GM23338 (cell line): ENCODE measurements at regions not wholly inside any gene's neighbourhood (a gene's known extent, or its start where the extent isn't known, plus 50 kb on each side); places are given as distances from the start of the nearest gene placed in this dataset.

Experiments used
- ATAC-seq: fragments of 200-7000 bp; cut with Tn5 transposase; 3 replicates; pipeline ENCODE4 v1.9.1; 2020
- DNase-seq: peaks from one replicate; pipeline ENCODE4 v3.0.0-alpha.2; 2015; ENCODE audit warnings: low spot score
- H2AFZ ChIP-seq: fragments of 200-600 bp; sonication (generic); 2 replicates; pipeline ENCODE4 v1.8.0; 2016; ENCODE audit warnings: antibody characterized with exemption, mild to moderate bottlenecking, moderate library complexity
- H3F3A ChIP-seq: fragments of 200-600 bp; sonication (generic); replicated peaks from 2 replicates; pipeline ENCODE4 v1.8.0; 2017; ENCODE audit warnings: antibody characterized with exemption, mixed run types, low read depth
- H3K27ac ChIP-seq: fragments of 200-600 bp; sonication (generic); 2 replicates; pipeline ENCODE4 v1.6.1; 2016; ENCODE audit warnings: low read depth
- H3K27me3 ChIP-seq: fragments of 200-600 bp; sonication (generic); 2 replicates; pipeline ENCODE4 v1.8.0; 2016; ENCODE audit warnings: mild to moderate bottlenecking, mixed run types, moderate library complexity; ENCODE audit not compliant: insufficient read depth
- H3K36me3 ChIP-seq: fragments of 200-600 bp; sonication (generic); 2 replicates; pipeline ENCODE4 v1.8.0; 2016; ENCODE audit warnings: mild to moderate bottlenecking; ENCODE audit not compliant: insufficient read depth
- H3K4me1 ChIP-seq: fragments of 200-600 bp; sonication (generic); 2 replicates; pipeline ENCODE4 v1.8.0; 2016; ENCODE audit warnings: mild to moderate bottlenecking, moderate library complexity; ENCODE audit not compliant: insufficient read depth
- H3K4me2 ChIP-seq: fragments of 200-600 bp; sonication (generic); 2 replicates; pipeline ENCODE4 v1.7.1; 2017; ENCODE audit warnings: mixed run types
- H3K4me3 ChIP-seq: fragments of 200-600 bp; sonication (generic); 2 replicates; pipeline ENCODE4 v1.6.1; 2016; ENCODE audit warnings: mixed run types
- H3K79me2 ChIP-seq: fragments of 200-600 bp; sonication (generic); replicated peaks from 2 replicates; pipeline ENCODE4 v1.8.0; 2017; ENCODE audit warnings: mild to moderate bottlenecking; ENCODE audit not compliant: insufficient read depth
- H3K9me2 ChIP-seq: fragments of 200-600 bp; sonication (generic); 2 replicates; pipeline ENCODE4 v1.8.0; 2017; ENCODE audit not compliant: insufficient read depth
- H4K20me1 ChIP-seq: fragments of 200-600 bp; sonication (generic); replicated peaks from 2 replicates; pipeline ENCODE4 v1.8.0; 2017; ENCODE audit warnings: mild to moderate bottlenecking; ENCODE audit not compliant: insufficient read depth
- H3K27ac Mint-ChIP-seq: 2 replicates; pipeline ENCODE4 v1.8.0; 2020; ENCODE audit warnings: inconsistent platforms, mild to moderate bottlenecking, moderate library complexity, mixed read lengths
- H3K27me3 Mint-ChIP-seq: 3 replicates; pipeline ENCODE4 v1.8.0; 2022; ENCODE audit warnings: low read depth, mild to moderate bottlenecking, moderate library complexity, mixed read lengths, inconsistent platforms; ENCODE audit not compliant: insufficient read depth, poor library complexity
- H3K36me3 Mint-ChIP-seq: 3 replicates; pipeline ENCODE4 v1.8.0; 2021; ENCODE audit warnings: low read depth, mild to moderate bottlenecking, inconsistent platforms, moderate library complexity, mixed read lengths
- H3K4me1 Mint-ChIP-seq: 3 replicates; pipeline ENCODE4 v1.8.0; 2020; ENCODE audit warnings: mild to moderate bottlenecking, inconsistent platforms, mixed read lengths
- H3K4me3 Mint-ChIP-seq: 3 replicates; pipeline ENCODE4 v1.8.0; 2021; ENCODE audit warnings: moderate library complexity, mild to moderate bottlenecking, inconsistent platforms, mixed read lengths
- H3K9me3 Mint-ChIP-seq: 3 replicates; pipeline ENCODE4 v1.8.0; 2020; ENCODE audit warnings: moderate library complexity, mild to moderate bottlenecking, inconsistent platforms, mixed read lengths
- CREB1 ChIP-seq: fragments of 250-450 bp; sonication (Bioruptor Pico); IDR thresholded peaks from 2 replicates; pipeline ENCODE4 v1.5.0; 2020; ENCODE audit warnings: low read depth, mild to moderate bottlenecking, moderate library complexity
- EZH2 ChIP-seq: fragments of 200-600 bp; sonication (generic); IDR thresholded peaks from one replicate; pipeline ENCODE4 v1.8.0; 2017; ENCODE audit warnings: antibody characterized with exemption, mild to moderate bottlenecking, low read depth; ENCODE audit not compliant: unreplicated experiment
- EZH2phosphoT487 ChIP-seq: fragments of 200-600 bp; sonication (generic); IDR thresholded peaks from one replicate; pipeline ENCODE4 v1.8.1; 2018; ENCODE audit warnings: antibody characterized with exemption; ENCODE audit not compliant: unreplicated experiment
- JUNB ChIP-seq: IDR thresholded peaks from one replicate; pipeline ENCODE4 v1.6.1; 2016; ENCODE audit warnings: antibody characterized with exemption; ENCODE audit not compliant: unreplicated experiment
- NANOG ChIP-seq: IDR thresholded peaks from 2 replicates; pipeline ENCODE4 v1.6.1; 2016; ENCODE audit warnings: antibody characterized with exemption, borderline replicate concordance
- POLR2AphosphoS5 ChIP-seq: IDR thresholded peaks from 2 replicates; pipeline ENCODE4 v1.6.1; 2016; ENCODE audit warnings: antibody characterized with exemption, low read depth
- STAT1 ChIP-seq: IDR thresholded peaks from one replicate; pipeline ENCODE4 v1.6.1; 2016; ENCODE audit warnings: antibody characterized with exemption; ENCODE audit not compliant: unreplicated experiment
- ZNF114 ChIP-seq: fragments of 250-450 bp; sonication (Bioruptor Pico); IDR thresholded peaks from 2 replicates; pipeline ENCODE4 v1.5.0; 2020; ENCODE audit warnings: mild to moderate bottlenecking, moderate library complexity
- ZNF331 ChIP-seq: fragments of 250-450 bp; sonication (Bioruptor Pico); IDR thresholded peaks from 2 replicates; pipeline ENCODE4 v1.5.0; 2020; ENCODE audit warnings: low read depth, mild to moderate bottlenecking, moderate library complexity
- ZNF462 ChIP-seq: fragments of 250-450 bp; sonication (Bioruptor Pico); IDR thresholded peaks from 2 replicates; pipeline ENCODE4 v1.5.0; 2020; ENCODE audit warnings: mild to moderate bottlenecking, moderate library complexity
- TF ChIP-seq, protein P1 (sequence below): IDR thresholded peaks from 2 replicates; pipeline ENCODE4 v1.6.1; 2016; ENCODE audit warnings: antibody characterized with exemption
- TF ChIP-seq, protein P2 (sequence below), 2 experiments: fragments of 200-600 bp in 1 of 2; sonication (generic) in 1 of 2; conservative IDR thresholded peaks; 2 replicates each; pipeline versions ENCODE4 v1.5.1 to v1.6.1; 2016 to 2017; ENCODE audit warnings: antibody characterized with exemption in 2 of 2, low read depth in 2 of 2, mild to moderate bottlenecking in 2 of 2, moderate library complexity in 1 of 2
- TF ChIP-seq, protein P3 (sequence below): IDR thresholded peaks from one replicate; pipeline ENCODE4 v1.6.1; 2018; ENCODE audit warnings: antibody characterized with exemption; ENCODE audit not compliant: unreplicated experiment

DNA sequence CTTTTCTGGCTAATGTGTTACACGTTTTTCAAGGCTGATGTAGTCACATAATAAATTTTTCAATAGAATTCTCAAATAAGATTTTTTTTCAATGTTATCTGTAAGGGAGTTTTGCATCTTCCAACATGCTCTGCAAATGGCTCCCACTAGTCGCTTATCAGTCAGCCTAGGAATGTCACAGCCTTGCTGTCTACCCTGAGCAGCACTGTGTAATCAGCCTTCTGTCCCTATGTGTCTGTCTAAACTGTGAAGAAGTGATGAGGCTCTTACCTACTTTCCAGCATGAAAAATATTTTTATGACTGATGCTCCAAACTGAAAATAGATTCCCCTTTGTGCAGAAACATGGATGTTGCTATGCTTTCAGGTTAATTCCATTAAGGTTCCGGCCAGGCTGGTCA is 75.1 kb upstream of the FAM216B start:
- no peaks in the 10 kb centered on the region for H3K4me1 ChIP-seq
- peaks cover 4% of the 10 kb centered on the region; the same call in 1 of the 2 replicates for H3K9me2 ChIP-seq
- no peak overlapping the region for H3K4me3 Mint-ChIP-seq
- H3K36me3 ChIP-seq, result no peaks in the 10 kb centered on the region
- no peaks in the 10 kb centered on the region for H3K79me2 ChIP-seq
- H3K27me3 ChIP-seq, result no peaks in the 10 kb centered on the region
- H3F3A ChIP-seq, result no peaks in the 10 kb centered on the region
- H3K27ac ChIP-seq, result no peak overlapping the region
- H3K4me1 Mint-ChIP-seq, result 0 out of 3 replicates have a peak, but pooled peaks cover 2% of the 10 kb centered on the region
- H3K27me3 Mint-ChIP-seq, result no peaks in the 10 kb centered on the region
- no peak overlapping the region for H3K4me3 ChIP-seq
- H2AFZ ChIP-seq, result no peak overlapping the region
- no peaks in the 10 kb centered on the region for H3K36me3 Mint-ChIP-seq
- no peak overlapping the region for H3K27ac Mint-ChIP-seq
- no peaks in the 10 kb centered on the region for H4K20me1 ChIP-seq
- H3K9me3 Mint-ChIP-seq, result no peaks in the 10 kb centered on the region
- DNase-seq (no peak), ATAC-seq (no peak)
- H3K4me2 ChIP-seq, result no peak overlapping the region
- TF ChIP-seq STAT1, result no peak
- TF ChIP-seq ZNF331 (CRISPR knock-in tag), result no peak
- TF ChIP-seq EZH2phosphoT487, result no peak
- TF ChIP-seq, protein P1, sequence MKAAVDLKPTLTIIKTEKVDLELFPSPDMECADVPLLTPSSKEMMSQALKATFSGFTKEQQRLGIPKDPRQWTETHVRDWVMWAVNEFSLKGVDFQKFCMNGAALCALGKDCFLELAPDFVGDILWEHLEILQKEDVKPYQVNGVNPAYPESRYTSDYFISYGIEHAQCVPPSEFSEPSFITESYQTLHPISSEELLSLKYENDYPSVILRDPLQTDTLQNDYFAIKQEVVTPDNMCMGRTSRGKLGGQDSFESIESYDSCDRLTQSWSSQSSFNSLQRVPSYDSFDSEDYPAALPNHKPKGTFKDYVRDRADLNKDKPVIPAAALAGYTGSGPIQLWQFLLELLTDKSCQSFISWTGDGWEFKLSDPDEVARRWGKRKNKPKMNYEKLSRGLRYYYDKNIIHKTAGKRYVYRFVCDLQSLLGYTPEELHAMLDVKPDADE, result no peak
- TF ChIP-seq CREB1 (CRISPR knock-in tag), result no peak
- TF ChIP-seq, protein P2, sequence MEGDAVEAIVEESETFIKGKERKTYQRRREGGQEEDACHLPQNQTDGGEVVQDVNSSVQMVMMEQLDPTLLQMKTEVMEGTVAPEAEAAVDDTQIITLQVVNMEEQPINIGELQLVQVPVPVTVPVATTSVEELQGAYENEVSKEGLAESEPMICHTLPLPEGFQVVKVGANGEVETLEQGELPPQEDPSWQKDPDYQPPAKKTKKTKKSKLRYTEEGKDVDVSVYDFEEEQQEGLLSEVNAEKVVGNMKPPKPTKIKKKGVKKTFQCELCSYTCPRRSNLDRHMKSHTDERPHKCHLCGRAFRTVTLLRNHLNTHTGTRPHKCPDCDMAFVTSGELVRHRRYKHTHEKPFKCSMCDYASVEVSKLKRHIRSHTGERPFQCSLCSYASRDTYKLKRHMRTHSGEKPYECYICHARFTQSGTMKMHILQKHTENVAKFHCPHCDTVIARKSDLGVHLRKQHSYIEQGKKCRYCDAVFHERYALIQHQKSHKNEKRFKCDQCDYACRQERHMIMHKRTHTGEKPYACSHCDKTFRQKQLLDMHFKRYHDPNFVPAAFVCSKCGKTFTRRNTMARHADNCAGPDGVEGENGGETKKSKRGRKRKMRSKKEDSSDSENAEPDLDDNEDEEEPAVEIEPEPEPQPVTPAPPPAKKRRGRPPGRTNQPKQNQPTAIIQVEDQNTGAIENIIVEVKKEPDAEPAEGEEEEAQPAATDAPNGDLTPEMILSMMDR (conservative IDR thresholded peaks at IDR 0.05; ENCODE audit: low read depth in 2 of 2), result no peak
- TF ChIP-seq NANOG, result no peak
- TF ChIP-seq POLR2AphosphoS5, result no peak
- TF ChIP-seq ZNF462, result no peak
- TF ChIP-seq, protein P3, sequence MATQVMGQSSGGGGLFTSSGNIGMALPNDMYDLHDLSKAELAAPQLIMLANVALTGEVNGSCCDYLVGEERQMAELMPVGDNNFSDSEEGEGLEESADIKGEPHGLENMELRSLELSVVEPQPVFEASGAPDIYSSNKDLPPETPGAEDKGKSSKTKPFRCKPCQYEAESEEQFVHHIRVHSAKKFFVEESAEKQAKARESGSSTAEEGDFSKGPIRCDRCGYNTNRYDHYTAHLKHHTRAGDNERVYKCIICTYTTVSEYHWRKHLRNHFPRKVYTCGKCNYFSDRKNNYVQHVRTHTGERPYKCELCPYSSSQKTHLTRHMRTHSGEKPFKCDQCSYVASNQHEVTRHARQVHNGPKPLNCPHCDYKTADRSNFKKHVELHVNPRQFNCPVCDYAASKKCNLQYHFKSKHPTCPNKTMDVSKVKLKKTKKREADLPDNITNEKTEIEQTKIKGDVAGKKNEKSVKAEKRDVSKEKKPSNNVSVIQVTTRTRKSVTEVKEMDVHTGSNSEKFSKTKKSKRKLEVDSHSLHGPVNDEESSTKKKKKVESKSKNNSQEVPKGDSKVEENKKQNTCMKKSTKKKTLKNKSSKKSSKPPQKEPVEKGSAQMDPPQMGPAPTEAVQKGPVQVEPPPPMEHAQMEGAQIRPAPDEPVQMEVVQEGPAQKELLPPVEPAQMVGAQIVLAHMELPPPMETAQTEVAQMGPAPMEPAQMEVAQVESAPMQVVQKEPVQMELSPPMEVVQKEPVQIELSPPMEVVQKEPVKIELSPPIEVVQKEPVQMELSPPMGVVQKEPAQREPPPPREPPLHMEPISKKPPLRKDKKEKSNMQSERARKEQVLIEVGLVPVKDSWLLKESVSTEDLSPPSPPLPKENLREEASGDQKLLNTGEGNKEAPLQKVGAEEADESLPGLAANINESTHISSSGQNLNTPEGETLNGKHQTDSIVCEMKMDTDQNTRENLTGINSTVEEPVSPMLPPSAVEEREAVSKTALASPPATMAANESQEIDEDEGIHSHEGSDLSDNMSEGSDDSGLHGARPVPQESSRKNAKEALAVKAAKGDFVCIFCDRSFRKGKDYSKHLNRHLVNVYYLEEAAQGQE, result no peak
- no peak for TF ChIP-seq ZNF114 (CRISPR knock-in tag)
- no peak for TF ChIP-seq EZH2
- TF ChIP-seq JUNB, result no peak
